ENCODE measurements at regions not wholly inside any gene's neighbourhood (a gene's known extent, or its start where the extent isn't known, plus 50 kb on each side); places are given as distances from the start of the nearest gene placed in this dataset.
"Not testable (repeated sequence)": the region's sequence is repeated elsewhere in the genome, so short reads cannot be mapped to it uniquely, and the experiment has no call there.

DNA sequence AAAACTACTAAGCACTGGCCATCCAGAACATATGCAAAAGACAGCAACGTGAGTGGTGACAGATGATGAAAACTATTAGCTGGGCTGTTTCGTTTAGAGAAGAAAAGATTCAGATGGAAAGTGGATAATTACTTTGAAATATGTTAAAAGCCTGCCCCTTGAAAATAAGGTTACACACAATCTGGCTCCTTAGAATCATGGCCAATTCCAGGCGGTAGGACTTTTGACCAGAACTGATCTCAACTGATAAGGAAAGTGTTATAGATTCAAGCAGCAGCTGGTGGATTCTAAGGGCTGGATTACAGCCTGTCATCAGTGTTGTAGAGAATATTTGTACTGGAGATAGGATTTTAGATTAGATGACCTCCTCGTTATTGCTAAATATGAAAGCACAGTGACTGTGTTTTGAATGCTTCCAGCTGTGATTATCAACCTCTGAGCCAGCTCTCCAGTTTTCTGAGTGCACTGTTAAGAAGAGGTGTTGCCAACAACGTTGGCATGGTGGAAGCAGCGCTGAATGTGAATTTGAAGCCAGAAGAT, 75.1 kb downstream of the KBTBD2 start:
- H3K9me3 Mint-ChIP-seq; DNase-seq; POLR2A ChIA-PET; ATAC-seq (ENCODE audit: low read depth); H3K36me3 Mint-ChIP-seq; H3K4me3 Mint-ChIP-seq; H3K27ac Mint-ChIP-seq; H3K4me1 Mint-ChIP-seq: not testable (repeated sequence)
- H3K27me3 Mint-ChIP-seq, result peaks cover 16% of the 10 kb centered on the region

DNA sequence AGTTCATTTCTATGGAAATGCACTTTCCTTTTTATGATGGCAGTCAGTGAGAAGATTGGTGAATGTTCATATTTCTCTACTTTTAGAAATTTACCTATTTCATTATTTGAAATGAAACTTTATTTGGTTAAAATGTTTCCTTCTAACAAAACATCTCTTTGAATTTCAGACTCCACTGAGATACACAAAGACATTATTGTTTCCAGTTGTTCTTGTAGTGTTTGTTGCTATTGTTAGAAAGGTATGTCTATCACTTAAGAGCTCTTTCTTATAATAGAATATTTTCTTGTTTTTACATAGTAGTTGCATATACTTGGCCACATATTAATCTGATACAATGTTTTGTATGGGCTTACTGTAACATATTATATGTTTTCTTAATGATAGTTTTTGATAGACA, 76.8 kb downstream of the KBTBD2 start:
- H3K4me3 Mint-ChIP-seq; POLR2A ChIA-PET; H3K36me3 Mint-ChIP-seq; H3K4me1 Mint-ChIP-seq; H3K9me3 Mint-ChIP-seq; DNase-seq; ATAC-seq (ENCODE audit: low read depth); H3K27ac Mint-ChIP-seq: not testable (repeated sequence)
- H3K27me3 Mint-ChIP-seq, result peaks cover 13% of the 10 kb centered on the region

DNA sequence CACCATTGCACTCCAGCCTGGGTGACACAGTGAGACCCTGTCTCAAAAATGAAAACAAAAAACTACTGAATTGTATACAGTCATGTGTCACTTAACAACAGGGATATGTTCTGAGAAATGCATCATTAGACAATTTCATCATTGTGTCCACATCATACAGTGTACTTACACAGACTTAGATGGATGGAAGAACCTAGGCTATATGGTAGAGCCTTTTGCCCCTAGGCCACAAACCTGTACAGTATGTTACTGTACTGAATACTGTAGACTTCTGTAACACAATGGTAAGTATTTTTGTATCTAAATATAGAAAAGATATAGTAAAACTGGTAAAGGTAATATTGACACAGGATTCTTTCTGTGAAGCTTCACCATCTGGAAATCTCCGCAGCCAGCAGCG, 81.7 kb downstream of the KBTBD2 start:
- no peaks in the 10 kb centered on the region for H3K9me3 Mint-ChIP-seq
- DNase-seq (no peak), ATAC-seq (ENCODE audit: low read depth) (no peak)
- no peaks in the 10 kb centered on the region for H3K4me1 Mint-ChIP-seq
- no peak overlapping the region for H3K4me3 Mint-ChIP-seq
- H3K36me3 Mint-ChIP-seq, result no peaks in the 10 kb centered on the region
- H3K27me3 Mint-ChIP-seq, result peaks cover 8% of the 10 kb centered on the region
- no peak overlapping the region for H3K27ac Mint-ChIP-seq
- POLR2A ChIA-PET, result no interaction called here

GRCh38 chr7:32809347-32809746, 82.2 kb downstream of the KBTBD2 start:
- no peak for DNase-seq
- POLR2A ChIA-PET, result no interaction called here

GRCh38 chr7:32803406-32804141, 88.0 kb downstream of the KBTBD2 start:
- Mint-ChIP-seq H3K36me3 (no peaks in the 10 kb centered on the region), H3K27me3 (peaks cover 8% of the 10 kb centered on the region), H3K4me3 (no peak overlapping the region), H3K27ac (no peak overlapping the region), H3K9me3 (peaks cover 4% of the 10 kb centered on the region), H3K4me1 (no peaks in the 10 kb centered on the region)
- DNase-seq (no peak), ATAC-seq (ENCODE audit: low read depth) (no peak)
- POLR2A ChIA-PET, result no interaction called here

More at GRCh38 chr7:32809347-32809746, 82.2 kb downstream of the KBTBD2 start:
- Mint-ChIP-seq H3K9me3 (no peaks in the 10 kb centered on the region), H3K36me3 (no peaks in the 10 kb centered on the region), H3K4me1 (no peaks in the 10 kb centered on the region), H3K4me3 (no peak overlapping the region), H3K27me3 (peaks cover 8% of the 10 kb centered on the region), H3K27ac (no peak overlapping the region)
- ATAC-seq (ENCODE audit: low read depth), result no peak

GRCh38 chr7:32802305-32802910, 89.2 kb downstream of the KBTBD2 start:
- Mint-ChIP-seq H3K9me3 (peaks cover 4% of the 10 kb centered on the region), H3K27ac (no peak overlapping the region), H3K27me3 (peaks cover 9% of the 10 kb centered on the region), H3K4me1 (no peaks in the 10 kb centered on the region), H3K4me3 (no peak overlapping the region), H3K36me3 (no peaks in the 10 kb centered on the region)
- no peak for DNase-seq
- no peak for ATAC-seq (ENCODE audit: low read depth)
- POLR2A ChIA-PET, result no interaction called here

- POLR2A ChIA-PET; ATAC-seq (ENCODE audit: low read depth); H3K4me3 Mint-ChIP-seq; H3K27me3 Mint-ChIP-seq; DNase-seq; H3K9me3 Mint-ChIP-seq; H3K4me1 Mint-ChIP-seq; H3K36me3 Mint-ChIP-seq; H3K27ac Mint-ChIP-seq: not testable (repeated sequence)
These were observed 98.5 kb downstream of the KBTBD2 start for GRCh38 chr7:32793053-32793452.

- H3K4me3 Mint-ChIP-seq; H3K27me3 Mint-ChIP-seq; POLR2A ChIA-PET; H3K36me3 Mint-ChIP-seq; ATAC-seq (ENCODE audit: low read depth); H3K9me3 Mint-ChIP-seq; H3K4me1 Mint-ChIP-seq; DNase-seq; H3K27ac Mint-ChIP-seq: not testable (repeated sequence)
These were observed 100.7 kb downstream of the KBTBD2 start for GRCh38 chr7:32790766-32791430.

DNA sequence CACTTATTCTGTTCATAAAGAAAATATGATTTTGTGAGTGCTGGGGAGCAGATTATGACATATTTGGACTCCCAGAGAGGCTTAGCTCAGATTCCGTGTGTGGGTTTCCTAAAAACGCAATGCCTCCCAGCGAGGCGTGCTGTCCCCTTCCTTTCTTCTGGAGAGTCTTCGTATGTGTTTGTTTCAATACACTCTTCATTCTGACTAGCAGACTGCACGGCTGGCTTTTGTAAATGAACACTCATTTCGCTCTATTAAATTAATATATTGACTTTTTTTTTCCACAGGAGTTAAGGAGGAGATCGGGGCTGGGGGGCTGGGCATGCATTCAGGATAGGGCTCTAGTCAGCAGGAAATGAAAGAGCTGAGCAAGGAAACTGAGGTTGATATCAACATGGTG, 102.3 kb downstream of the KBTBD2 start:
- H3K27me3 Mint-ChIP-seq; POLR2A ChIA-PET; H3K27ac Mint-ChIP-seq; DNase-seq; H3K9me3 Mint-ChIP-seq; H3K36me3 Mint-ChIP-seq; H3K4me1 Mint-ChIP-seq; ATAC-seq (ENCODE audit: low read depth); H3K4me3 Mint-ChIP-seq: not testable (repeated sequence)

DNA sequence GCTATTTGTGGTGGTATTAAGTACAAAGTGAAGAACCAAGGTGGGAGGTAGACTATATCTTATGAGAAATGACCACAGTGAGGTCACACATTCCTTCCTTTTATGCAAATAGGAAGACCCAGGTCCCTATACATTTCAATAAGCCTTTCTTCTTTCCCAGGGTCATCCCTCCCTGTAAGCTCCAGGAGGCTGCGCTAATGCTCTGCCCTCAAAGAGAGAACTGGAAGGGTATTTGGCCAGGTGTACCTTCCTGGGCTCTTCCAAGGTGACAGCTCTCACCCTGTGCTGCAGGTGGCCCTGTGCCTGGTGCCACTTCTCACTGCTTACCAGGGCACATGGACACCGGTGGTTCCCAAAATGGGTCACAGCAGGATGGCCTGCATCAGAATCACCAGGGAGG, 103.4 kb downstream of the KBTBD2 start:
- H3K36me3 Mint-ChIP-seq; H3K27ac Mint-ChIP-seq; DNase-seq; POLR2A ChIA-PET; H3K27me3 Mint-ChIP-seq; ATAC-seq (ENCODE audit: low read depth); H3K4me3 Mint-ChIP-seq; H3K9me3 Mint-ChIP-seq; H3K4me1 Mint-ChIP-seq: not testable (repeated sequence)

DNA sequence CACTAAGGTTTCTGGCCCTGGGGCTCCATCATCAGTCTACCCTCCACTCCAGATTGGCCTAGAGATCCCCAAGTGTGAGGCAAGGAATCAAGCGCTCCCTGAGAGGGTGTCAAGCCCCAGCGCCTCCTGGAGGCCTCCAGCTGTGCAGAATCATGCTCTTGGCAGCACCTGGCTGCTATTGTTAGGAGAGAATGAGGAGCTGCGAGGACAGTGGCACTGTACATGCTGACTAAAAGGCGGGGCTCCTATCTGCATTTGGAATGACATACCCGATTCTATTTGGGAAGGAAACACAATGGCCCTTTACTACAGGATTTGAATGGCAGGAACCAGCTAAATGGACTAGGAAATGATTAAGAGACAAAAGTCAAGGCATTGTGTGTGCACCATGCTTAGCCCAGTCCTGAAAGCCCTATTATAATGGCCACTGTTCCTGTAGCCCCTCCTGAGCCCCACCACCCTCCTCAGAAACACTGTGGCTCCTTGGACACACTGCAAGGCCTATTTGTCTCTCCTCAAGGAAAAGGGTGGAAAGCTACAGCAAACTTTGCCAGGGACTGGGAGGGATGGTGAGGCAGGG, 106.1 kb downstream of the KBTBD2 start:
- H3K4me3 Mint-ChIP-seq; ATAC-seq (ENCODE audit: low read depth); H3K36me3 Mint-ChIP-seq; H3K27ac Mint-ChIP-seq; H3K4me1 Mint-ChIP-seq; H3K9me3 Mint-ChIP-seq; DNase-seq; H3K27me3 Mint-ChIP-seq; POLR2A ChIA-PET: not testable (repeated sequence)

GRCh38 chr7:32779895-32780294, 111.7 kb downstream of the KBTBD2 start:
- H3K9me3 Mint-ChIP-seq; ATAC-seq (ENCODE audit: low read depth); POLR2A ChIA-PET; H3K36me3 Mint-ChIP-seq; DNase-seq; H3K4me1 Mint-ChIP-seq; H3K4me3 Mint-ChIP-seq; H3K27ac Mint-ChIP-seq; H3K27me3 Mint-ChIP-seq: not testable (repeated sequence)

DNA sequence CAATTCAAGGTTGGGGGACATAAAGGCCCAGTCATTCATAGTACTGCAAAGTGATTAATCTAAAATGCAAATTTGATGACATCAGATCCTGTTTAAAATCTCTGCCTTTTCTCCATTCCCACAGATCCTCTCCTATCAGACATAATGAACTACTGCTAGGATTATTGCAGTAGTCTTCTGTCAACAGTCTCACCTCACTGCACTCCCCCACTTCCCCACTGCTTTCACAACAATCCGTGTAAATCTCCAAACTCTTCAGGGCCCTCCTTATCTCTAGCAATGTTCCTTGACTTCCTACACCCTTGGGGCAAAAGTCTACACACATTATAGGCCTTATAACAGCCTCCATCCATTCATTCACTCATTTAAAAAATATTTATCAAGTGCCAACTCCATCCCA, 112.4 kb downstream of the KBTBD2 start:
- DNase-seq (no peak), ATAC-seq (ENCODE audit: low read depth) (no peak)
- peaks cover 1% of the 10 kb centered on the region for H3K4me1 Mint-ChIP-seq
- POLR2A ChIA-PET, result no interaction called here
- no peak overlapping the region for H3K4me3 Mint-ChIP-seq
- peaks cover 5% of the 10 kb centered on the region for H3K27me3 Mint-ChIP-seq
- no peak overlapping the region for H3K27ac Mint-ChIP-seq
- H3K36me3 Mint-ChIP-seq, result no peaks in the 10 kb centered on the region
- peaks cover 2% of the 10 kb centered on the region for H3K9me3 Mint-ChIP-seq

Measured in activated naive CD8-positive, alpha-beta T cell treated with anti-CD3 and anti-CD28 coated beads, Interleukin-2, amount 10 ng/mL, durations not matched to agents 7 days and 5 days (primary cell).